ENCODE measurements at regions not wholly inside any gene's neighbourhood (a gene's known extent, or its start where the extent isn't known, plus 50 kb on each side); places are given as distances from the start of the nearest gene placed in this dataset.
"Not testable (repeated sequence)": the region's sequence is repeated elsewhere in the genome, so short reads cannot be mapped to it uniquely, and the experiment has no call there.

GRCh38 chr6:135673501-135674309 lies 176.2 kb upstream of the AHI1 start:
- Histone ChIP-seq H3K4me3 (no peak overlapping the region), H3K9me3 (peaks cover 0 to 5% of the 10 kb centered on the region in 2 donors), H3K27me3 (no peaks in the 10 kb centered on the region), H3K36me3 (no peaks in the 10 kb centered on the region), H3K4me1 (no peaks in the 10 kb centered on the region), H3K27ac (no peak overlapping the region)
- TF ChIP-seq, protein P1, sequence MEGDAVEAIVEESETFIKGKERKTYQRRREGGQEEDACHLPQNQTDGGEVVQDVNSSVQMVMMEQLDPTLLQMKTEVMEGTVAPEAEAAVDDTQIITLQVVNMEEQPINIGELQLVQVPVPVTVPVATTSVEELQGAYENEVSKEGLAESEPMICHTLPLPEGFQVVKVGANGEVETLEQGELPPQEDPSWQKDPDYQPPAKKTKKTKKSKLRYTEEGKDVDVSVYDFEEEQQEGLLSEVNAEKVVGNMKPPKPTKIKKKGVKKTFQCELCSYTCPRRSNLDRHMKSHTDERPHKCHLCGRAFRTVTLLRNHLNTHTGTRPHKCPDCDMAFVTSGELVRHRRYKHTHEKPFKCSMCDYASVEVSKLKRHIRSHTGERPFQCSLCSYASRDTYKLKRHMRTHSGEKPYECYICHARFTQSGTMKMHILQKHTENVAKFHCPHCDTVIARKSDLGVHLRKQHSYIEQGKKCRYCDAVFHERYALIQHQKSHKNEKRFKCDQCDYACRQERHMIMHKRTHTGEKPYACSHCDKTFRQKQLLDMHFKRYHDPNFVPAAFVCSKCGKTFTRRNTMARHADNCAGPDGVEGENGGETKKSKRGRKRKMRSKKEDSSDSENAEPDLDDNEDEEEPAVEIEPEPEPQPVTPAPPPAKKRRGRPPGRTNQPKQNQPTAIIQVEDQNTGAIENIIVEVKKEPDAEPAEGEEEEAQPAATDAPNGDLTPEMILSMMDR (IDR thresholded peaks at IDR 0.05) = no peak
- DNase-seq (ENCODE audit: low spot score) = no peak

GRCh38 chr6:135675026-135675425 lies 176.5 kb upstream of the PDE7B start:
- no peak overlapping the region for H3K4me3 ChIP-seq

DNA sequence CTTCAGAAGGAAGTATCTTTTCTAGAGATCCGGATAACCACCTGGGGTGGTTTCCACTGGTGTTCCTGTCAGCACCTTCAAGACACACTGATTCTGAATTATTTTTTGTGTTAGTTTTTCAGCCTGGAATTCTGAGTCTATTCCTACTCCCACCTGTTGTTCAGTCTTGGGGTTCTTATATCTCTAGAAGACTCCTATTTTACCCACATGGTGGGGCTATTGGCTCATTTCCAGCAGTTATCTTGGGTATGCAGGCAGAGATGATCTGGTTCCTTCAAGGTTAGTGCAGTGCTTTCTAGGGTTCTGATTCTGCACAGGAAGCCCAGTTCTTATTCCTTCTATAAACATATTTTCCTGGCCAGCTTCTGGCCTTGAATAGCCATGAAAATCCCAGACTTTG lies 175.6 kb upstream of the PDE7B start:
- Histone ChIP-seq H3K36me3 (no peaks in the 10 kb centered on the region), H3K9me3 (peaks cover 0 to 5% of the 10 kb centered on the region in 2 donors), H3K27ac (no peak overlapping the region), H3K27me3 (no peaks in the 10 kb centered on the region), H3K4me3 (no peak overlapping the region), H3K4me1 (no peaks in the 10 kb centered on the region)
- DNase-seq (ENCODE audit: low spot score) = no peak
- TF ChIP-seq, protein P1 (IDR thresholded peaks at IDR 0.05) = peak in 1 of 2 donors; percentile 25

More at GRCh38 chr6:135675026-135675425, 176.5 kb upstream of the PDE7B start:
- Histone ChIP-seq H3K9me3 (peaks cover 0 to 5% of the 10 kb centered on the region in 2 donors), H3K27me3 (no peaks in the 10 kb centered on the region), H3K27ac (no peak overlapping the region), H3K36me3 (no peaks in the 10 kb centered on the region), H3K4me1 (no peaks in the 10 kb centered on the region)
- TF ChIP-seq, protein P1 (IDR thresholded peaks at IDR 0.05) = no peak
- no peak for DNase-seq (ENCODE audit: low spot score)

- Histone ChIP-seq H3K4me1 (peaks cover 0 to 2% of the 10 kb centered on the region in 2 donors), H3K36me3 (no peaks in the 10 kb centered on the region), H3K4me3 (no peak overlapping the region), H3K9me3 (no peaks in the 10 kb centered on the region), H3K27me3 (no peaks in the 10 kb centered on the region), H3K27ac (no peak overlapping the region)
- no peak for DNase-seq (ENCODE audit: low spot score)
- TF ChIP-seq, protein P1 (IDR thresholded peaks at IDR 0.05) = no peak
These were observed 170.3 kb upstream of the PDE7B start for GRCh38 chr6:135680964-135681913.

DNA sequence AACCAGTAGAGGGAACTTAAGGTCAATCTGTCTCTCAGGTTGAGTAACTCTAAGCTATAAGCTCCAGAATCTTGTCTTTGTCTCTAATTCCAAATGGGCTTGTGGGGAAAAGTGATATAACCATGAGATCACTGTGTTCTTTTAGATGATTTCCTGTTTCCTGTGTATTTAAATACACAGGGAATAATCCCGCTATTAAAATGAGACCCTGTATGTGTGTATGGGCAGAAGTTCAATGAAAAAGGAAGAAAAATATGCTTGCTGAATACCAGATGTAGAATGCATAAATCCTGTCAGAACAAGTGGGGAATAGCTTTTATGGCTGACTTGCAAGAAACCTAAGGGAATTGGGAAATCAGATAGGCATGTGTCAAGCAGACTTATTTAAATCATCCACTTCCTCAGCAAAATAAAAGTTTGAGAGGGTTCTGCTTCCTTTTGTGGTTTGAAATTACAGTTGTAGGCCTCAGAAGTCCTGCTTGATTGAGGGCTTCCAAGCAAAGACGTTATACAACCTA lies 164.7 kb upstream of the PDE7B start:
- peaks cover 0 to 16% of the 10 kb centered on the region in 2 donors for H3K4me1 ChIP-seq
- no peaks in the 10 kb centered on the region for H3K36me3 ChIP-seq
- no peaks in the 10 kb centered on the region for H3K9me3 ChIP-seq
- H3K27me3 ChIP-seq = no peaks in the 10 kb centered on the region
- TF ChIP-seq, protein P1 (IDR thresholded peaks at IDR 0.05) = no peak
- peak overlapping the region in 1 of 2 donors; percentile 9 for H3K27ac ChIP-seq
- no peak overlapping the region for H3K4me3 ChIP-seq
- DNase-seq (ENCODE audit: low spot score) = no peak

DNA sequence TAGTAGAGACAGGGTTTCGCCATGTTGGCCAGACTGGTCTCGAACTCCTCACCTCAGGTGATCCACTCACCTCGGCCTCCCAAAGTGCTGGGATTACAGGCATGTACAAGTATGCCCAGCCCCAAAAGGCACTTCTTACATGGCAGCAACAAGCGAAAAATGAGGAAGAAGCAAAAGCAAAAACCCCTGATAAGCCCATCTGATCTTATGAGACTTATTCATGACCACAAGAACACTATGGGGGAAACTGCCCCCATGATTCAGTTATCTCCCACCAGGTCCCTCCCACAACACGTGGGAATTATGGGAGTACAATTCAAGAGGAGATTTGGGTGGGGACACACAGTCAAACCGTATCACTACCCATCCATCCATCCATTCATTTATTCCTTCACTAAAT lies 163.0 kb upstream of the PDE7B start:
- H3K27me3 ChIP-seq; H3K36me3 ChIP-seq; H3K4me3 ChIP-seq; H3K9me3 ChIP-seq; H3K27ac ChIP-seq; DNase-seq (ENCODE audit: low spot score): not testable (repeated sequence)
- H3K4me1 ChIP-seq = peaks cover 0 to 16% of the 10 kb centered on the region in 2 donors
